ENCODE measurements at regions not wholly inside any gene's neighbourhood (a gene's known extent, or its start where the extent isn't known, plus 50 kb on each side); places are given as distances from the start of the nearest gene placed in this dataset.

DNA sequence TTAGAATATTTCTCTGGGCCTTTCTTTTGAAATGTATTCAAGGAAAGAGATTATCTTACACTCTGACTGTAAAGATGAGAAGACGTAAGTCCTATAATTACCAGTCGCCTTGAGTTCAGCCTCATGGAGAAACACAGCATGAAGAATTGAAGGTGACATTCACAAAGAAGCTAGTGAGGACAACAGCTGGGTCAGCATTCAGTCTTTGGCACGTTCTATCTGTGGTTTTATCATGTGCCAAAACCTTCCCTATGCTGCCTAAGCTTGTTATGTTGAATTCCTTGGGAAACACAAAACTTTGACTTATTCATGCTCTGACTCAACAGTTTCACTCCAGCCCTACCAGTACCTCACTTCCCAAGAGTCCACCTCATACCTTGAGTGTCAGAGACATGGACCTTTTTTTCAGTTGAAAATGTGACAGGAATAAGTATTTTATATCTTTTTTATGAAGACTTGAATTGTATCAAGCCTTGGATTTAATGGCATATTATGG is 198.8 kb upstream of the KIRREL3 start:
- no peak overlapping the region for H3K9ac ChIP-seq (ENCODE audit: low read length)
- no peak for DNase-seq
- H2BK12ac ChIP-seq (ENCODE audit: low read length in 2 of 2) = no peak overlapping the region
- no peak overlapping the region for H3K4me2 ChIP-seq (ENCODE audit: low read length, poor library complexity, severe bottlenecking)
- no peak overlapping the region for H2BK5ac ChIP-seq (ENCODE audit: low read depth, low read length, poor library complexity, severe bottlenecking)
- no peak overlapping the region for H3K4me3 ChIP-seq (ENCODE audit: insufficient read depth in 1 of 2, low read depth in 1 of 2, low read length in 2 of 2)
- H2AK5ac ChIP-seq (ENCODE audit: low read length, severe bottlenecking) = no peak overlapping the region
- H3K27me3 ChIP-seq (ENCODE audit: control insufficient read depth in 1 of 2, insufficient read depth in 1 of 2, low read length in 2 of 2) = no peaks in the 10 kb centered on the region
- no peak overlapping the region for H3K4ac ChIP-seq (ENCODE audit: low read depth in 1 of 2, low read length in 2 of 2)
- H3K9me3 ChIP-seq (ENCODE audit: control insufficient read depth, low read length) = peaks cover 5% of the 10 kb centered on the region
- H3K4me1 ChIP-seq (ENCODE audit: control insufficient read depth, insufficient read depth, low read depth, low read length) = no peaks in the 10 kb centered on the region
- no peak overlapping the region for H2AFZ ChIP-seq (ENCODE audit: low read depth, low read length)
- H3K79me1 ChIP-seq (replicated peaks; ENCODE audit: low read length, poor library complexity, severe bottlenecking) = no peaks in the 10 kb centered on the region
- no peak overlapping the region for H3K18ac ChIP-seq (ENCODE audit: low read depth in 1 of 2, low read length in 2 of 2)
- H4K91ac ChIP-seq (ENCODE audit: low read length) = no peak overlapping the region
- WGBS = 67% methylated on average over 3 of the region's 3 CpGs
- no peak overlapping the region for H3K27ac ChIP-seq (ENCODE audit: low read length, poor library complexity, severe bottlenecking)
- H4K8ac ChIP-seq (ENCODE audit: low read length) = no peak overlapping the region
- no peaks in the 10 kb centered on the region for H3K36me3 ChIP-seq (ENCODE audit: control insufficient read depth in 1 of 2, insufficient read depth in 2 of 2, low read depth in 1 of 2, low read length in 2 of 2)
- H3K23ac ChIP-seq (ENCODE audit: low read length in 2 of 2) = no peak overlapping the region
- no peak overlapping the region for H3K14ac ChIP-seq (ENCODE audit: low read length in 2 of 2)
- no peak overlapping the region for H2BK15ac ChIP-seq (ENCODE audit: low read depth, poor library complexity, severe bottlenecking)
- no peak overlapping the region for H2BK120ac ChIP-seq (ENCODE audit: low read depth, low read length)

DNA sequence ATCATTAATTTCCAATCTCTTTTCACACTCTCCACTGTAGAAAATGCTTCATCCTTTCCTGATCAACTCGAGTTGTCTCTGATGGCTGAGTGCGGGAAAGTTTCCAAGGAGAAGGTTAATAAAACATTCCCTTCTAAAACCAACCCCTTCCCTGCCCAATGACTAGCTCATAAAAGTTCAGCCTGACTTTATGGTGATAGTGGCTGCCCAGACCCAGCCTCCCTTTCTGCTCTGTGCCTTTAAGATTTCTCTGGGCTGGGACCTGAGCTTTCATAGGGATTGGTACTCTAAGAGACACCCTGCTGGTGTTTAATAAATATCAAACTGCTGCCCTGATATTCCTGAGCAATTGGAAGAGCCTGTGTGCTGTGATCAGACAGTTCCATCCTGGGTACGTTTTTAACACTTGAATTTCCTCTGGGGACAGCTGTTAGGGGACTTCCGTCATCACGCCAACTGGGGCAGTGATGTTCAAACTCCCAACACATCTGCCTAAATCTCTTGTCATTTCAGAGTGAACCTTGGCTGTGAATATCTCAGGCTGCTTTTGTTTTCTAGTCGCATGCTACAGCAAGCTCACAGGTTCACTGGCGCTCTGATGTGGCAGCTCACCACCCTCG is 195.0 kb upstream of the KIRREL3 start:
- no peaks in the 10 kb centered on the region for H3K36me3 ChIP-seq (ENCODE audit: control insufficient read depth in 1 of 2, insufficient read depth in 2 of 2, low read depth in 1 of 2, low read length in 2 of 2)
- H4K91ac ChIP-seq (ENCODE audit: low read length) = no peak overlapping the region
- H3K14ac ChIP-seq (ENCODE audit: low read length in 2 of 2) = no peak overlapping the region
- H3K27me3 ChIP-seq (ENCODE audit: control insufficient read depth in 1 of 2, insufficient read depth in 1 of 2, low read length in 2 of 2) = no peaks in the 10 kb centered on the region
- H2BK120ac ChIP-seq (ENCODE audit: low read depth, low read length) = no peak overlapping the region
- H2AFZ ChIP-seq (ENCODE audit: low read depth, low read length) = no peak overlapping the region
- H3K9me3 ChIP-seq (ENCODE audit: control insufficient read depth, low read length) = peaks cover 5% of the 10 kb centered on the region
- no peak overlapping the region for H2AK5ac ChIP-seq (ENCODE audit: low read length, severe bottlenecking)
- H3K18ac ChIP-seq (ENCODE audit: low read depth in 1 of 2, low read length in 2 of 2) = no peak overlapping the region
- H3K27ac ChIP-seq (ENCODE audit: low read length, poor library complexity, severe bottlenecking) = no peak overlapping the region
- no peak overlapping the region for H2BK15ac ChIP-seq (ENCODE audit: low read depth, poor library complexity, severe bottlenecking)
- no peak for DNase-seq
- H3K4me3 ChIP-seq (ENCODE audit: insufficient read depth in 1 of 2, low read depth in 1 of 2, low read length in 2 of 2) = no peak overlapping the region
- H3K4me1 ChIP-seq (ENCODE audit: control insufficient read depth, insufficient read depth, low read depth, low read length) = no peaks in the 10 kb centered on the region
- no peak overlapping the region for H3K23ac ChIP-seq (ENCODE audit: low read length in 2 of 2)
- H4K8ac ChIP-seq (ENCODE audit: low read length) = no peak overlapping the region
- H3K4me2 ChIP-seq (ENCODE audit: low read length, poor library complexity, severe bottlenecking) = no peak overlapping the region
- 69% methylated on average over 8 of the region's 8 CpGs for WGBS
- H2BK12ac ChIP-seq (ENCODE audit: low read length in 2 of 2) = no peak overlapping the region
- no peak overlapping the region for H3K9ac ChIP-seq (ENCODE audit: low read length)
- H3K79me1 ChIP-seq (replicated peaks; ENCODE audit: low read length, poor library complexity, severe bottlenecking) = no peaks in the 10 kb centered on the region
- no peak overlapping the region for H2BK5ac ChIP-seq (ENCODE audit: low read depth, low read length, poor library complexity, severe bottlenecking)
- H3K4ac ChIP-seq (ENCODE audit: low read depth in 1 of 2, low read length in 2 of 2) = no peak overlapping the region

DNA sequence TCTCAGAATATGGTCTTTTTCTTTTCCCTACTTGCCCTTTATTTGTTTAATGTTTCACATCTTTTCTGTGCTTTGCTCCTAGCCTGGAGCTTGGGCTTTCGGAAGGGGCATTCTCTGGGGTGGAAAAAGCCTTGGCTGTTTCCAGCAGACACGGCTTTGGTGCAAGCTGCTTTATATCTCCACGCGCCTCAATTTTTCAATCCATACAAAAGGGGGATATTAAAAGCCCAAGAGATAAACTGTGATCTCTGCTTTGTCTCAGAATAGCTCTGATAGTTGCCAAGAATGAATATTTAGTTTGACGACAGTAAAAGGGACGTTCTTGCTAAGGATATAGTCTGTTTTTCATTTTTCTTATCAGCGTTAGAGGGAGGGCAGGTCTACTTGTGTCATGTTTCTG is 194.0 kb upstream of the KIRREL3 start:
- Histone ChIP-seq H2BK120ac (ENCODE audit: low read depth, low read length) (no peak overlapping the region), H3K27ac (ENCODE audit: low read length, poor library complexity, severe bottlenecking) (no peak overlapping the region), H3K9me3 (ENCODE audit: control insufficient read depth, low read length) (no peaks in the 10 kb centered on the region), H3K23ac (ENCODE audit: low read length in 2 of 2) (no peak overlapping the region), H3K4me3 (ENCODE audit: insufficient read depth in 1 of 2, low read depth in 1 of 2, low read length in 2 of 2) (no peak overlapping the region), H3K4ac (ENCODE audit: low read depth in 1 of 2, low read length in 2 of 2) (no peak overlapping the region), H3K79me1 (replicated peaks; ENCODE audit: low read length, poor library complexity, severe bottlenecking) (no peaks in the 10 kb centered on the region), H2BK5ac (ENCODE audit: low read depth, low read length, poor library complexity, severe bottlenecking) (no peak overlapping the region), H3K14ac (ENCODE audit: low read length in 2 of 2) (no peak overlapping the region), H3K9ac (ENCODE audit: low read length) (no peak overlapping the region), H3K4me2 (ENCODE audit: low read length, poor library complexity, severe bottlenecking) (no peak overlapping the region), H2AFZ (ENCODE audit: low read depth, low read length) (no peak overlapping the region), H2AK5ac (ENCODE audit: low read length, severe bottlenecking) (no peak overlapping the region), H2BK12ac (ENCODE audit: low read length in 2 of 2) (no peak overlapping the region), H4K8ac (ENCODE audit: low read length) (no peak overlapping the region), H3K36me3 (ENCODE audit: control insufficient read depth in 1 of 2, insufficient read depth in 2 of 2, low read depth in 1 of 2, low read length in 2 of 2) (no peaks in the 10 kb centered on the region), H3K18ac (ENCODE audit: low read depth in 1 of 2, low read length in 2 of 2) (no peak overlapping the region), H2BK15ac (ENCODE audit: low read depth, poor library complexity, severe bottlenecking) (no peak overlapping the region), H3K27me3 (ENCODE audit: control insufficient read depth in 1 of 2, insufficient read depth in 1 of 2, low read length in 2 of 2) (no peaks in the 10 kb centered on the region), H4K91ac (ENCODE audit: low read length) (no peak overlapping the region), H3K4me1 (ENCODE audit: control insufficient read depth, insufficient read depth, low read depth, low read length) (no peaks in the 10 kb centered on the region)
- WGBS = 78% methylated on average over 7 of the region's 7 CpGs
- DNase-seq = no peak

DNA sequence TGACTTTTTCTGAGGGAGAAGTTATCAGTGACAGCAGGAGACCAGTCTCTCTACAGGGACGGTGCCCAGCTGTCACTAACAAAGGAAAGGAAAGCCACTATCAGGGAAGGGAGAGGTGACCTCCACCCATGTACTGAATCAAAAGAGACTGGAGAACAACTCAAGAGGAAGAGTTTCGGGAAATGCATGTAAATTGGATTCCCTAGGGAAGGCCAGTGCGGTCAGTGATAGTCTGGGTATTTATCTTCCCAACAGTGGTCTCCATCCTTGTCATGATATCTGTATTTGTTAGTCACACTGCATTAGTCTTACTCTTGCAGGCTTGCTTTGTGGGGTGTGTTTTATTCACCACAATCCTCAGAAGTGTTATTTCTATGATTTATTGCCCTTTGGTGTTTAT is 193.4 kb upstream of the KIRREL3 start:
- Histone ChIP-seq H3K4me3 (ENCODE audit: insufficient read depth in 1 of 2, low read depth in 1 of 2, low read length in 2 of 2) (no peak overlapping the region), H3K14ac (ENCODE audit: low read length in 2 of 2) (no peak overlapping the region), H3K23ac (ENCODE audit: low read length in 2 of 2) (no peak overlapping the region), H3K9me3 (ENCODE audit: control insufficient read depth, low read length) (no peaks in the 10 kb centered on the region), H2BK5ac (ENCODE audit: low read depth, low read length, poor library complexity, severe bottlenecking) (no peak overlapping the region), H4K8ac (ENCODE audit: low read length) (no peak overlapping the region), H3K79me1 (replicated peaks; ENCODE audit: low read length, poor library complexity, severe bottlenecking) (no peaks in the 10 kb centered on the region), H3K4me1 (ENCODE audit: control insufficient read depth, insufficient read depth, low read depth, low read length) (no peaks in the 10 kb centered on the region), H2BK120ac (ENCODE audit: low read depth, low read length) (no peak overlapping the region), H2AFZ (ENCODE audit: low read depth, low read length) (no peak overlapping the region), H3K27ac (ENCODE audit: low read length, poor library complexity, severe bottlenecking) (no peak overlapping the region), H2AK5ac (ENCODE audit: low read length, severe bottlenecking) (no peak overlapping the region), H2BK12ac (ENCODE audit: low read length in 2 of 2) (no peak overlapping the region), H3K18ac (ENCODE audit: low read depth in 1 of 2, low read length in 2 of 2) (no peak overlapping the region), H2BK15ac (ENCODE audit: low read depth, poor library complexity, severe bottlenecking) (no peak overlapping the region), H3K36me3 (ENCODE audit: control insufficient read depth in 1 of 2, insufficient read depth in 2 of 2, low read depth in 1 of 2, low read length in 2 of 2) (no peaks in the 10 kb centered on the region), H3K9ac (ENCODE audit: low read length) (no peak overlapping the region), H3K4me2 (ENCODE audit: low read length, poor library complexity, severe bottlenecking) (no peak overlapping the region), H4K91ac (ENCODE audit: low read length) (no peak overlapping the region), H3K4ac (ENCODE audit: low read depth in 1 of 2, low read length in 2 of 2) (no peak overlapping the region), H3K27me3 (ENCODE audit: control insufficient read depth in 1 of 2, insufficient read depth in 1 of 2, low read length in 2 of 2) (no peaks in the 10 kb centered on the region)
- WGBS = 63% methylated on average over 3 of the region's 3 CpGs
- no peak for DNase-seq

Measured in mesenchymal stem cell (in vitro differentiated cells and primary cell).